Adrenal gland (tissue), 5 donors: ENCODE measurements at regions not wholly inside any gene's neighbourhood (a gene's known extent, or its start where the extent isn't known, plus 50 kb on each side); places are given as distances from the start of the nearest gene placed in this dataset.

Source experiments
- CTCF ChIP-seq, 6 experiments: fragments of 450-650 bp in 4 of 6; fragments of 200-600 bp in 2 of 6; sonication (generic) in 1 of 6; IDR thresholded peaks; 1 replicate in 5 of 6; 2 replicates in 1 of 6; pipeline versions ENCODE4 v1.5.1 to v1.8.0; 2016 to 2021; ENCODE audit warnings: antibody characterized with exemption in 6 of 6, mild to moderate bottlenecking in 2 of 6, moderate library complexity in 1 of 6
- POLR2A ChIP-seq, 2 donors: fragments of 450-650 bp; IDR thresholded peaks; one replicate each; pipeline ENCODE4 v1.6.1; 2017; ENCODE audit warnings: antibody characterized with exemption in 2 of 2, mild to moderate bottlenecking in 2 of 2, moderate library complexity in 1 of 2
- donor health status: DM: no; HTN: no; CAD: no.

DNA sequence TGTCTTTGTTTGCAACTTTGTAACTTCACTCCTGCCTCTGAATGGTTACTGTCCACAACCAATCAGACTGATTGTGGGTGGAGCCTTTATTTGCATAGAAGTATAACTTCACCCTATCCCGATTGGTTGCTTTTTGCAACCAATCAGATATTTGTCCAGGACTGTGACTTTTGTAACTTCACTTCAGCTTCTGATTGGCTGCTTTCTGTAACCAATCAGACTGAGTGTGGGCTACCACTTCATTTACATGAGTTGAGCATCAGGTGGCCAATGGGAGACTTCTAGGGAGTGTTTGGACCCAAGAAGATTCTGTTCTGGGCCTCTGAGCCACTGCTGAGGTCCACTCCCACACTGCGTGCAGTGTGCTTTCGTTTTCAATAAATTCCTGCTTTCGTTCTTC is 1810.7 kb upstream of the CDH6 start:
- TF ChIP-seq CTCF (IDR thresholded peaks at IDR 0.05) (no peak), POLR2A (IDR thresholded peaks at IDR 0.05) (no peak)
